ENCODE measurements at regions not wholly inside any gene's neighbourhood (a gene's known extent, or its start where the extent isn't known, plus 50 kb on each side); places are given as distances from the start of the nearest gene placed in this dataset.
"Not testable (repeated sequence)": the region's sequence is repeated elsewhere in the genome, so short reads cannot be mapped to it uniquely, and the experiment has no call there.

- H3K4me1 Mint-ChIP-seq (ENCODE audit: unreplicated experiment), result no peaks in the 10 kb centered on the region
Measured at GRCh38 chr5:18534119-18534518, 899.9 kb downstream of the TAF11L14 start.

GRCh38 chr5:18535753-18536152 is 901.5 kb downstream of the TAF11L14 start:
- H3K27me3 Mint-ChIP-seq; H3K9me3 Mint-ChIP-seq; H3K36me3 Mint-ChIP-seq; H3K27ac Mint-ChIP-seq; H3K4me3 Mint-ChIP-seq; H3K4me1 Mint-ChIP-seq (ENCODE audit: unreplicated experiment); DNase-seq (ENCODE audit: extremely low spot score, unreplicated experiment): not testable (repeated sequence)

More at GRCh38 chr5:18534119-18534518, 899.9 kb downstream of the TAF11L14 start:
- Mint-ChIP-seq H3K27ac (no peak overlapping the region), H3K36me3 (no peaks in the 10 kb centered on the region), H3K4me3 (no peak overlapping the region), H3K27me3 (no peaks in the 10 kb centered on the region), H3K9me3 (peaks cover 6% of the 10 kb centered on the region)
- no peak for TF ChIP-seq CTCF (conservative IDR thresholded peaks at IDR 0.05)
- no peak for DNase-seq (ENCODE audit: extremely low spot score, unreplicated experiment)

- Mint-ChIP-seq H3K27me3 (no peaks in the 10 kb centered on the region), H3K27ac (no peak overlapping the region), H3K4me3 (no peak overlapping the region), H3K9me3 (peaks cover 5% of the 10 kb centered on the region), H3K4me1 (ENCODE audit: unreplicated experiment) (no peaks in the 10 kb centered on the region), H3K36me3 (no peaks in the 10 kb centered on the region)
- no peak for TF ChIP-seq CTCF (conservative IDR thresholded peaks at IDR 0.05)
- no peak for DNase-seq (ENCODE audit: extremely low spot score, unreplicated experiment)
Measured at GRCh38 chr5:18544421-18544820, 910.2 kb downstream of the TAF11L14 start.

GRCh38 chr5:18546591-18546990 is 912.3 kb downstream of the TAF11L14 start:
- Mint-ChIP-seq H3K4me1 (ENCODE audit: unreplicated experiment) (no peaks in the 10 kb centered on the region), H3K27ac (no peak overlapping the region), H3K36me3 (no peaks in the 10 kb centered on the region), H3K4me3 (no peak overlapping the region), H3K9me3 (peaks cover 5% of the 10 kb centered on the region), H3K27me3 (no peaks in the 10 kb centered on the region)
- no peak for DNase-seq (ENCODE audit: extremely low spot score, unreplicated experiment)
- no peak for TF ChIP-seq CTCF (conservative IDR thresholded peaks at IDR 0.05)

GRCh38 chr5:18551716-18552115 is 917.5 kb downstream of the TAF11L14 start:
- DNase-seq (ENCODE audit: extremely low spot score, unreplicated experiment), result no peak
- peaks cover 5% of the 10 kb centered on the region for H3K36me3 Mint-ChIP-seq
- H3K27ac Mint-ChIP-seq, result no peak overlapping the region
- H3K9me3 Mint-ChIP-seq, result peaks cover 17% of the 10 kb centered on the region
- no peak overlapping the region for H3K4me3 Mint-ChIP-seq
- H3K4me1 Mint-ChIP-seq (ENCODE audit: unreplicated experiment), result peaks cover 7% of the 10 kb centered on the region
- no peak for TF ChIP-seq CTCF (conservative IDR thresholded peaks at IDR 0.05)
- no peaks in the 10 kb centered on the region for H3K27me3 Mint-ChIP-seq

- no peak overlapping the region for H3K4me3 Mint-ChIP-seq
- no peak overlapping the region for H3K27ac Mint-ChIP-seq
- H3K27me3 Mint-ChIP-seq, result no peaks in the 10 kb centered on the region
- H3K9me3 Mint-ChIP-seq, result peaks cover 17% of the 10 kb centered on the region
- peaks cover 5% of the 10 kb centered on the region for H3K36me3 Mint-ChIP-seq
- TF ChIP-seq CTCF (conservative IDR thresholded peaks at IDR 0.05), result no peak
- DNase-seq (ENCODE audit: extremely low spot score, unreplicated experiment), result no peak
- H3K4me1 Mint-ChIP-seq (ENCODE audit: unreplicated experiment), result peaks cover 7% of the 10 kb centered on the region
Measured at GRCh38 chr5:18553269-18553668, 919.0 kb downstream of the TAF11L14 start.
